ENCODE measurements at regions not wholly inside any gene's neighbourhood (a gene's known extent, or its start where the extent isn't known, plus 50 kb on each side); places are given as distances from the start of the nearest gene placed in this dataset.

- TF ChIP-seq CTCF (conservative IDR thresholded peaks at IDR 0.05; ENCODE audit: low read depth in 2 of 2): no peak
- TF ChIP-seq EZH2phosphoT487 (IDR thresholded peaks at IDR 0.05; ENCODE audit: unreplicated experiment): no peak
- no peak for TF ChIP-seq JUNB (IDR thresholded peaks at IDR 0.05; ENCODE audit: unreplicated experiment)
- no peak for TF ChIP-seq POLR2AphosphoS5 (IDR thresholded peaks at IDR 0.05; ENCODE audit: low read depth)
- TF ChIP-seq EZH2 (IDR thresholded peaks at IDR 0.05; ENCODE audit: low read depth, unreplicated experiment): no peak
- TF ChIP-seq CREB1 (CRISPR knock-in tag; IDR thresholded peaks at IDR 0.05; ENCODE audit: low read depth): no peak
- TF ChIP-seq NANOG (IDR thresholded peaks at IDR 0.05; ENCODE audit: borderline replicate concordance): no peak
- TF ChIP-seq REST (IDR thresholded peaks at IDR 0.05; ENCODE audit: unreplicated experiment): no peak
- no peak for TF ChIP-seq ZNF331 (CRISPR knock-in tag; IDR thresholded peaks at IDR 0.05; ENCODE audit: low read depth)
- no peak for TF ChIP-seq STAT1 (IDR thresholded peaks at IDR 0.05; ENCODE audit: unreplicated experiment)
- TF ChIP-seq ZNF114 (CRISPR knock-in tag; IDR thresholded peaks at IDR 0.05): no peak
- TF ChIP-seq ETS1 (IDR thresholded peaks at IDR 0.05): no peak
- no peak for TF ChIP-seq ZNF462 (CRISPR knock-in tag; IDR thresholded peaks at IDR 0.05)
These were observed 267.2 kb downstream of the TFEC start for GRCh38 chr7:115763347-115763746.
